Activated CD4-positive, alpha-beta T cell treated with anti-CD3 and anti-CD28 coated beads for 48 hours (primary cell): ENCODE measurements at regions not wholly inside any gene's neighbourhood (a gene's known extent, or its start where the extent isn't known, plus 50 kb on each side); places are given as distances from the start of the nearest gene placed in this dataset.
"Not testable (repeated sequence)": the region's sequence is repeated elsewhere in the genome, so short reads cannot be mapped to it uniquely, and the experiment has no call there.

Experiments
- DNase-seq: peaks from one replicate; pipeline ENCODE4 v3.0.0-alpha.2; 2020

DNA sequence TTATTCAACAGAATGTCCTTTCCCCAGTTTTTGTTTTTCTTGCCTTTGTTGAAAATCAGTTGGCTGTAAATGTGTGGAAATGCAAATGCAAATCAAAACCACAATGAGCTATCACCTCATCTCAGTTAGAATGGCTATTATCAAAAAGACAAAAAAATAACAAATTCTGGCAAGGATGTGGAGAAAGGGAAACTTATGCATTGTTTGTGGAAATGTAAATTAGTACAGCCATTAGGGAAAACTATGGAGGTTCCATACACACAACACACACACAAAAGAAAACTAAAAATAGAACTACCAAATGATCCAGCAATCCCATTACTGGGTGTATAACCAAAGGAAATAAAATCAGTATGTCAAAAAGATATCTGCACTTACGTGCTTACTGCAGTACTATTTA lies 518.8 kb upstream of the ATXN7L3B start:
- no peak for DNase-seq

DNA sequence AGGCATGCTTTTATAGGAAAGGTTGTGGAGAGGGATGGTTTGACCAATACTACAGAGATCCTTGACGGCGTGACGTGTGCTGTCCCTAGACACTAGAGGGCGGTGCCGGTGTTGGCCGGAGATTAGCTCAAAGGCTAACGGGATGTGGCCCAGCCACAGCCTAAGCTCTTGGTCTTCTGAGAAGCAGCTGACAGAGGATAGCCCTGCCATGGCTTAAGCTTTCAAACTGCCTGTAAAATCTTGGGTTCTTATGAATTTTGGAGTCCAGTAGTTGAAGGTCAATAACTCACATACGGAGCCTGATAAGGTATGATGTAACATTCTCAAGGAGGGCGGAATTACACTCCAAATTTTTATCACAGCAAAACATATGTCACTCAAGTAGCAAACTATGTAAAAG lies 515.7 kb upstream of the ATXN7L3B start:
- DNase-seq: peak; percentile 35

DNA sequence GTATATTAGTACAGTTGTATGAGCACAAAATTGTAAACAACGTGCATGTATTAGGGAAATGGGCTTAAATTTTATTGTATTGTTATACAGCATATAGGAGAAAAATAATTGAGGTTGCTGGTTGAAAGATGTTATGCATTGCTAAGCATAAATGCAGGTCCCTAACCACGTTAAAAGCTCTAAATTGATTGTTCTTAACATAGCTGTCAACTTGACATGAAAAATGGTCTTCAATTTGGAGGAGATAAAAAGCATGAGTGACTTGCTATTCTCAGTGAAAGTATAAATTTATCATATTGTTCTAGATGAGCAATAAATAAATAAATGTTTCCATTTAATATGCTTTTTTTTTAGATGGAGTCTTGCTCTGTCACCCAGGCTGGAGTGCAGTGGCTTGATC lies 506.6 kb upstream of the ATXN7L3B start:
- DNase-seq: no peak

DNA sequence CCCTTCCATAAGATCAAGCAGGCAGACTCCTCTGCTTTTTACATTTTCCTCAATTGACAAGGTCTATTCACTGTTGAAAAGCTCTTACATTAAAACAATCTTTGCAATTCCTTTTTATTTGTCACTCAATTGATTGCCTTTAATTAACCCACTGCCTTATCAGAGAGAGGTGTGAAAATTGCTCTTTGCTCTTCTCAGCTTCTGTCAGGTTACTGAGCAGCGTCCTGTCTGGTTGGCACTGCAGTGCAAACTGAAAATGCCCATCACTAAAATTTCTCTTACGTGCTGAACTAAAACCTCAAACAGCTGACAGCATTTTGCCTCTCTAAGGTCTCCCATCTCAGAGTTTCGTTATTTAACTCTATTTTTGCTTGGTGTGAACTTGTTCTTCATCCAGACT lies 504.1 kb upstream of the ATXN7L3B start:
- no peak for DNase-seq

DNA sequence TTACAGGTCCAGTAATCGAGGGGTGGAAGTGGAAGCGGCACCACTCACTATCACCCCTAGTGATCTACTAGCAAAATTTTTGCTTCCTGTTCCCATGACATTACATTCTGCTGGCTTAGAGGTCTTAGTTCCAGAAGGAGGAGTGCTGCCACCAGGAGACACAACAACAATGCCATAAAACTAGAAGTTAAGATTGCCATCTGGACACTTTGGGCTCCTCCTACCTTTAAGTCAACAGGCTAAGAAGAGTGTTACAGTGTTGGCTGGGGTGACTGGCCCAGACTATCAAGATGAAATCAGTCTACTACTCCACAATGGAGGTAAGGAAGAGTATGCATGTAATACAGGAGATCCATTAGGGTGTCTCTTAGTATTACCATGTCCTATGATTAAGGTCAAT lies 498.5 kb upstream of the ATXN7L3B start:
- DNase-seq: not testable (repeated sequence)

DNA sequence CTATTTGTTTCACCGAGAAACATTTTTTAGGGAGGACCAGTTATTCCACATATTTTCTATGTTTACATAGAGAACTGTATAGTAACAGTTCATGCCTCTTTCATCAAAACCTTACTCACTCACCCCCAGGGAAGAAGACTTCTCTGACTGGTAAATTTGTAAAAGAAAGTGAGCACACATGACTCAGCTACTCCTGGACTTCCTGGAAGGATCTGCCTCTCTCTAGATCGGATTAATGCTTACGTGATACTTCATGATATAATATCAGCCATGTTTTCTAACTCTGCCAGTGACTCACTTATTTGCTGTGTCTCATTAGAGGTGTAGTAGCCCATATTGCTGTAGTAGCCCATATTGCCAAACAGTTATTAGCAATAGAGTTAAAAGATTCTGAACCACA lies 494.3 kb upstream of the ATXN7L3B start:
- DNase-seq: no peak

DNA sequence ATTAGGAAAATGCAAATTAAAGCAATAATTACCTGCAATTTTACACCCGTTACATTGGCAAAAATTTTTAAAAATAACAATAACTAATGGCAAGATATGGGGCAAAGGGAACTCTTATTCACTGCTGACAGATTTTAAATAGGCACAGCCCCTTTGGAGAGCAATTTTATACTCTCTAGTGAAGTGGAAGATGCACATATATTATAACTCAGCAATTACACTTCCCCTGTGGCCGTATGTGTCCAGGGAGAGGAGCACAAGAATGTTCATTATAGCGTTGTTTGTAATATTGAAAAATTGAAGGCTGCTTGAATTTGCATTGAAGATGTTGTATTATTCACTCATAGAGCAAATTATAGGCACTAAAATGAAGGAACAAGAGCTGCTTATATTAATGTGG lies 488.3 kb upstream of the ATXN7L3B start:
- no peak for DNase-seq

DNA sequence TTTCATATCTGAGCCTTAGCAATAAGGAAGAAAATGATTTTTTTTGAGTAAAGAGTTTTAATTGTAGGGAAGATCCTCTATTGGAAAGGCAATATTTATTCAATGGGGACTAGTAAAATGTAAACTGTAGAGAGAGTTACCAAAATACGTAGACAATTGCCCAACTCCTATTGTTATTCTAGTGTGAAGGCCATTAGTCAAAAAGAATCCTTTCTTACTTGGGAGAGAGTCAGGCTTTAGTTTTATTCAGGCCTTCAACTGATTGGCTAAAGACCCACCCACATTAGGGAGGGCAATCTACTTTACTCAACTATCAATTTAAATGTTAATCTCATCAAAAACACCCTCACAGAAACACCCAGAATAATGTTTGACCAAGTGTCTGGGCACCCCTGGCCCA lies 485.8 kb upstream of the ATXN7L3B start:
- DNase-seq: no peak

DNA sequence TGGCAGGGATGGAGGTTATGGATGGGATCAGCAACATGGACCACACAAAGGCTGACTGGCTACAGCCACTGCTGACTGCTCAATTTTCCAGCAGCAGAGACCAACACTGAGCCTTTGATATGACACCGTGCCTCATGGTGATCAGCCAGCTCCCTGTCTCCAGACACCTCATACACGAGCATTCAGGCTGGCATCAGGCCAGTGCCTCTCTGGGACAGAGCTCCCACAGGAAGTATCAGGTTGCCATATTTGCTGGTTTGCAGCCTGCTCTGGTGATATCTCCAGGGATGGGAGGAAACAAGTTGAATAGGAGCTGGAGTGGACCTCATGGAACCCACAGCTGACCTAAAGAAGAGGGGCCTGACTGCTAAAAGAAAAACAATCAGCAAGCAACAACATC lies 471.2 kb upstream of the ATXN7L3B start:
- no peak for DNase-seq

DNA sequence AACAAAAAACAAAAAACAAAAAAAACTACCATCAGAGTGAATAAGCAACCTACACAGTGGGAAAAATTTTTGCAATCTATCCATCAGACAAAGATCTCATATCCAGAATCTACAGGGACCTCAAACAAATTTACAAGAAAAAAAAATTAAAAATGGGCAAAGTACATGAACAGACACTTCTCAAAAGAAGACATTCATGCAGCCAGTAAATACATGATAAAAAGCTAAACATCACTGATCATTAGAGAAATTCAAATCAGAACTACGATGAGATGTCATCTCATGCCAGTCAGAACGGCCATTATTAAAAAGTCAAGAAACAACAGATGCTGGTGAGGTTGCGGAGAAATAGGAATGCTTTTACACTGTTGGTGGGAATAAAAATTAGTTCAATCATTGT lies 466.5 kb upstream of the ATXN7L3B start:
- no peak for DNase-seq

DNA sequence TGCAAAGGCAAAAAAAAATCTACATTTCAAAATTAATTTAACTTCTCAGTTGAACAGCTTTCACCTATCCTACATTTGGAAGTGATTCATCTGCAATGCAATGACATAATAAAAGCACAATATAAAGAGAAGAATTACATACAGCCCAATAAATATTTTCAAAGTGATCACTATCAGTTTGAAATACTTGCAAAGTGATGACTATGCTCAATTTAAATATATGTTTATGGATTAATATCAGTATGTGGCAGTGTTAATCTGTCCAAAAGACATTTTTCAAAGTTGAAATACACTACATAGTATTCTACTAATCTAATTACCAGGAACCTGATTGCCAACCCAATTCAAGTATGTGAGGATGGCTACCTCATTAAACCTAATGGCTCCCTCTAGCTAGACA lies 460.7 kb upstream of the ATXN7L3B start:
- DNase-seq: no peak

DNA sequence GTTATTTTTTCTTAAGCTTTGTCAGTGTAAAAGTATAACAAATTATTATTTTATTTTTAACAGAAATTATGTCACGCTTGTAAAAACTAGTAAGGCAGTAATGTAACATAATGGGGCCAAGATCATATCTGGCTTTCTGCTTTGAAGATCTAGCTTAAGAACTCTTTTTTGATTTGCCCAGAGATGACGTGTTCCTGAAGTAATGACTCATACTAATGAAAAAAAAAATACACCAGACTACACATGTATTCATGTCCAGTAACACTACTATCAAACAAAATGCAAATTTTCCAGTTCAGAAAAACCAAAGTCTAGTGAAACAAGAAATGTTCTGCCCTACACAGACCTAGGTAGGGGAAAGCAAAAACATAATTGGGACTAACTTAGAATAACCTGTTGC lies 432.2 kb upstream of the ATXN7L3B start:
- no peak for DNase-seq

DNA sequence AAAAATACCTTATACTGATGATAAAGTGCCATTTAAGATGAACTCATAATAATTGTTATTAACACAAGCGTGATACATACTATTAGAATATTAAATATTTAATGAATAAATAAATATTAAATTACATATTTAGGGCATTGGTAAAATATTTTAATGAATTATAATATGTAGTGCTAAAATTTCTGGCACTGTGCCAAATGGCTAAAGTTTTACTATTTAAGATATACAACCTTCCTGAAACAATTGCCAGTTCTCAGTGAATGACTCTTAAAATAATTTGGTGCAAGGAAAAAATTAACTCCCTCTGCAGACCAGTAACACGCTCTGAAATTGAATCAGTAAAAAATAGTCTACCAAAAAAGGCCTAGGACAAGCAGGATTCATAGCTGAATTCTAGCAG lies 428.9 kb upstream of the ATXN7L3B start:
- no peak for DNase-seq

DNA sequence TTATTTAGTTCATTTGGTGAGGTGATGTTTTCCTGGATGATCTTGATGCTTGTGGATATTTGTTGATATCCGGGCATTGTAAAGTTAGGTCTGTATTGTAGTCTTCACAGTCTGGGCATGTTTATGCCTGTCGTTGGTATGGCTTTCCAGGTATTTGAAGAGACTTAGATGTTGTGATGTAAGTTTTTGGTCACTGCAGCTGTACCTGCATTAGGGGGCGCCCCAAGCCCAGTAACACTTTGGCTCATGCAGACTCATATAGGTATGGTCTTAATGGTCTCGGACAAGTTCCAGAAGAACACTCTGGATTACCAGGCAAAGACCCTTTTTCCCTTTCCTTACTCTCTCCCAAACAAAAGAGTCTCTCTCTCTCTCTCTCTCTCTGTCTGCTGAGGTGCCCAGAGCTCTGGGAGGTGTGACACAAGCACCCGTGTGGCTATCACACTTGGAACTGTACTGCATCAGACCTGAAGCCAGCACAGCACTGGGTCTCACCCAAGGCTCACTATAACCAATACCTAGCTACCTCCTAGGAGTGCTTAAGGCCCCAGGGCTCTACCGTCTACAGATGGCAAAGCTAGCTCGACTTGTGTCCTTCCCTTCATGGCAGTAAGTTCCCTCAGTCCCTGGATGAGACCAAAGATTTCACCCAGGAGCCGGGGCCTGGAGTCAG lies 425.8 kb upstream of the ATXN7L3B start:
- peak; percentile 6 for DNase-seq

DNA sequence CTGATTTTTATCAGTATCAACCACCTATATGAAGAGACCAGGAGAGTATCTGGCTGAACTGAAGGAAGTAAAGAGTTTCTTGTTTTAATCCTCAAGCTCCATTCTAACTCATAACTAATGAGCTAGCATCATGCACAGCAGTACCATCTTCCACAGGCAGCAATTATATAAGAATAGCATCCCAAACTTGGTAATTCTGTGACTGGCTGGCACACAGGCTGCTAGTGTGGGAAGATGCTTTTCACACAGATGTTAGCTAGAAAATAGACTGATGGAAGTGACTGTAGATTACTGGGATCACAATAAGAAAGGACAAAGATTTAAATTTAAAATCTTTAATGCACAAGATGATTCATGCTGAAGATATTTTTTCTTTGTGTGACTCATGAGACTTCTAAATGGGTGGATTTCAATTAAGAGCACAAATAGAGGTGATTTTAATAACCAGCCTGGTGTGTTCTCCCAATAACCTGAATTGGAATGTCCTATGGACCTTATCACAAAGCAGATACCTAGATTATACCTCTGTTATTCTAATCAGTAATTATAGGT lies 417.7 kb upstream of the ATXN7L3B start:
- no peak for DNase-seq

DNA sequence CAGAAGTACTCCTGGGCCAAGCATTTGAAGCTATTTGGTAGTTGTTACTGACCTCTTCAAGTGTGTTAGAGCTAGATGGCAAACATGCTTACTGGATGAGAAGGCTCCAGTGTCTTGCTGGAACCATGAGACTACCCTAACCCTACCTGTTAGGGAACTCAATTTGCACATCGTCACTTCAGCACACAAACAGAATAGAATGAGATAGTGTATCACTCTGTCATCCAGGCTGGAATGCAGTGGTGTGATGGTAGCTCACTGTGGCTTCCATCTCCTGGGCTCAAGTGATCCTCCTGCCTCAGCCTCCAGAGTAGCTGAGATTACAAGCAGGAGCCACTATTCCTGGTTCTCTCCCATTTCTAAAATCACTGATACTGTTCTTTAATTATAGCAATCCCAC lies 417.0 kb upstream of the ATXN7L3B start:
- no peak for DNase-seq

DNA sequence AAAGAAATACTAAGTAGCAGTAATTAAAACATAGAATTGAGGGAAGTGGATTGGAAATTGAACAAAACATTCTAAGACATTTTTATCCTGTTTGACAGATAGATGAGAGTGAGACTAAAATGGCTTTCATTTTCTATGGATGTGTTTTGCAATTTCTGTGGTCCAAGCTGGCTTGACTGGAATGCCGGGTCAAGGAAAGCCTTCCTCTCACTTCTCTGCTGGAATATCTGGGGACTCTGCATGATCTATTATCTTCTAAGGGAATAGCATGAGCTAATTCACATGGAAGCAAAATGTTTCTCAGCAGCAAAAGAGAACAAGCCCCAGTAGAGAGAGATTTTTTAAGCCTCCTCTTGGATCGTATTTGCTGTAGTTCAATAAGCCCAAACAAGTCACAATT lies 407.9 kb upstream of the ATXN7L3B start:
- no peak for DNase-seq

DNA sequence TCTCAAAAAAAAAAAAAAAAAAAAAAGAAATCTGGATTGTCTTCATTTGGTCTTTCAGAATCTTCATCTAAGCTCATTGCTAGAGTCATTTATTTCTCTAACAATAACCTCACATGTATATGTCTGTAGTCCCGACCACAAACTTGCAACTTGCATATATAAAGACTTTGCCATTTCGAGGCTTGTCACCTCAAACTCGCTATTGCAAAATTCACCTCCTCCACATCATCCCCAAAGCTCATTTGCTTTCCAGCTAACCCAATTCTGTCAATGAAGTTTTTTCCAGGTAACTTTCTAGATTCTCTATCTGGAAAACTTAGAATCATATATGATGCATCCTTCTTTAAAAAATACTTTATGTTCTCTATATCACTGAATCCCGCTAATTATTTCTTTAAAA lies 393.2 kb upstream of the ATXN7L3B start:
- DNase-seq: no peak

DNA sequence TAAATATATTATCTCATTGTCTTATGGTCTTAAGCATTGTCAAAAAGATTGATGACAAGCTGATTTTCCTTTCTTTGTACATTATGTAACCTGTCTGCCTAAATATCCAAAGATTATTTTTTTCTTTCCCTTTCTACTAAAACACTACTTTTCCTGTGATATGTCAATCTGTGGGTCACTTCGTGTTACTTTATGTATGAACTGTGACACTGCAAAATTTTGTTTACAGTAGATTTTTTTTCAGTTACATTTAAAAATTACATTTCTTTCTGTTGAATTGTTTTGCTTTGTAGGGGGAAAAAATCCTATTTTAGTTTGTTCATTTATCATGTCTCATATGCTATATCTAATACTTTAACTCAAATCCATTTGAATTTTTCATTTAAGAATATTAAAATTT lies 392.3 kb upstream of the ATXN7L3B start:
- DNase-seq: no peak

DNA sequence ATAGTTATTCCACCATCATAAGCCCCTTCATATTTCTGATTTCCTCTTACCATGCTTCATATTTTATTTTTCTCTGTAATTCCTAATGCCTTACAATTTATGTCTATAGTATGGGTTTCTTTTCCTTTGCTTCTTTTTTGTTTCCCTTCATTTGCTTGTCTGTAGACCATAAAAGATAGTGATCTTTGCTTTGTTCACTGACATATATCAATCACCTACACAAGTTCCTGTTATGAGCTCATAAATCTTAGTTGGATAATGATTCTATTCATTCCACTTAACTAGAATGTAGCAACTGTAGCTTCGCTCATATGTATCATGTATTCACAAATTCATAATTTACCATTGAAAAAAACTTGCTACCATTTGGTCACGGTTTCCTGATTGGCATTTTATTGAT lies 388.8 kb upstream of the ATXN7L3B start:
- DNase-seq: no peak

DNA sequence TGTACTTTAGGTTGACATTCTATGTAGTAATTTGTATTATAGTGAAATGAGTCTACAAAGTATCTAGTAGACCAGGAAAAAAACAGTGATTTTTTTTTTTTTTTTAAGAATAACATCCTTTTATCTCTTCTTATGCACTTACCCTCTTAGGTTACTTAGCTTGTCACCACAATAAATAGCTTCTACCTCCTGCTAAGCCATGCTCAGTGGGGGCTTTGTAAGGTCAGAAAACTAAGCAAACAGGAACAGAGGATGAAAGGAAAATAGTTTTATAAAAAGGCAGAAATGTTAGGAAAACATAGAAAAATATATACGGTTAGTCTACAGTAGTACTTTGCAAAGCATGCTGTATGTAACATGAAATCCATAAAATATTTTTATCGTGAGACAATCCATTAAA lies 385.3 kb upstream of the ATXN7L3B start:
- no peak for DNase-seq

DNA sequence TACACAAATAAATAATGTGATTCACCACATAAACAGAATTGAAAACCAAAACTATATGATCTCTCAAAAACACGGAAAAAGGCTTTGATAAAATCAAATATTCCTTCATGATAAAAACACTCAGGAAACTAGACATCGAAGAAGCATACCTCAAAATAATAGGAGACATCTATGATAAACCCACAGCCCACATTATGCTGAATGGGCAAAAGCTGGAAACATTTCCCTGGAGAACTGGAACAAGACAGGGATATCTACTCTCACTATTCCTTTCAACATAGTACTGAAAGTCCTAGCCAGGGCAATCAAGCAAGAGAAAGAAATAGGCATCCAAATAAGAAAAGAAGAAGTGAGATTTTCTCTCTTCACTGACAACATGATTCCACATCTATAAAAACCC lies 371.5 kb upstream of the ATXN7L3B start:
- DNase-seq: no peak

DNA sequence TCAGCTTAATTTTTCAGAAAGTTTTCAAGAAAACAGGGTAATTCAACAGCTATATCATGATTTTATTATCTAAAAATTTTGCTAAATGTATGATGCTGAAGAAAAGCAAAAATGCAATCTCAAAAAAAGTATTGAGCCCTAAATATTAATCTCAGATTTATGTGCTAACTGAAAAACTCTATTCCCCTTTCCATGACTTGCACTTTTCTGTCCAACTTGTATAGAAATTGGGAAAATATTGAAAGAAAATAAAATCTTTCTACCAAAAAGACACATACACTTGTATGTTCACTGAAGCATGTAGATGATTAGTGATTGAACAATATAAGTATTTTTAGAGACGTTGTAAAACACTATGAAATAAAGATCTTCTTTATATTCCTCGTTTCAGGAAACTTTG lies 368.0 kb upstream of the ATXN7L3B start:
- DNase-seq: no peak

DNA sequence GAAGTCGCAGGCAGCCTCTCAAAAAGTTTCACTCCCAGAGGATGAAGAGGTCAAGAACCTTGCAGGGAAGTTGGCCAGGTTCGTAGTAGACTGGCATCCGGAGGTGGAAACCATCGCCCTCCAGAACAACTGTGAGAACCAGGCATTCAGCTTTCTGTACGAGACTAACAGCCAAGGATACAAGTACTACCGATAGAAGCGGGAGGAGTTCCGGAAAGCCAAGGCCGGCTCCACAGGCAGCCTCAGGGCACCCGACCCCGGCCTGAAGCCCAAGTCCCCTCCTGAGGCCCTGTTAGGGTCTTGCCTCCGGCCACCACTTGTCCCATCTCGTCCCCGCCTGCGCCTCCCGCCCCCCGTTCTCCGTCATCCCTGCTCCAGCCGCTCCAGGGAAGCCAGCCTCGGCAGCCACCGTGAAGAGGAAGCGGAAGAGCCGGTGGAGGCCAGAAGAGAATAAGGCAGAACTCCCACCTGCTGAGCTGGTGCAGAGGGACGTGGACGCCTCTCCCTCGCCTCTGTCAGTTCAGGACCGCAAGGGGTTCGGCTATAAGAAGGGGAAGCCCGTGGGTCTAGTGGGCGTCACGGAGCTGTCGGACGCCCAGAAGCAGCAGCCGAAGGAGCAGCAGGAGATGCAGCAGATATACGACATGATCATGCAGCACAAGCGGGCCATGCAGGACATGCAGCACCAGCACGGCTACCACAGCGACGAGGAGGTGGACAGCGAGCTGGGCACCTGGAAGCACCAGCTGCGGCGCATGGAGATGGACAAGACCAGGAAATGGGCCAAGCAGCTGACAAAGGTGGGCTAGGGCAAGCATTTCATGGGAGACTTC lies 366.8 kb upstream of the ATXN7L3B start:
- DNase-seq: no peak
